ENCODE measurements at regions not wholly inside any gene's neighbourhood (a gene's known extent, or its start where the extent isn't known, plus 50 kb on each side); places are given as distances from the start of the nearest gene placed in this dataset.

GRCh38 chr4:144208074-144208473 lies 67.6 kb upstream of the GYPA start:
- TF ChIP-seq CTCF (IDR thresholded peaks at IDR 0.05) (no peak), EP300 (IDR thresholded peaks at IDR 0.05) (no peak), POLR2AphosphoS5 (IDR thresholded peaks at IDR 0.05) (no peak), POLR2A (IDR thresholded peaks at IDR 0.05) (no peak)

All from upper lobe of left lung (tissue), 4 donors.